ENCODE measurements at regions not wholly inside any gene's neighbourhood (a gene's known extent, or its start where the extent isn't known, plus 50 kb on each side); places are given as distances from the start of the nearest gene placed in this dataset.

DNA sequence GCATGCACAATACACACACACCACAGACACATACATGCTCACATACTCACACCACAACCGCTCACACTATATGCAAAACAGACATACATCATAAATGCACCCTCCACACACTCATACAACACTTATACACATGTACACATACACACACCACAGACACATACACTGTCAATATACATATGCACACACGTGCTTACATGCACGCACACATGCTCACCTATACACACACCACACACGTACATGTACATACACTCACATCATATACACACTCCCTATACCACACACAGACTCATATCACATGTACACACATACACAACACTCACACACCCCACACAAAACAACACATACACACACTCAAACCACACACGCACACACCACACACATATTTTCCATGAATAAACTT, 885.3 kb downstream of the TBC1D22A start:
- Histone ChIP-seq H3K36me3 (ENCODE audit: control insufficient read depth, insufficient read depth, low read length) (no peaks in the 10 kb centered on the region), H3K9ac (ENCODE audit: low read length) (no peak overlapping the region), H3K27me3 (ENCODE audit: control insufficient read depth, insufficient read depth, low read length) (no peaks in the 10 kb centered on the region), H3K27ac (ENCODE audit: low read depth, low read length) (no peak overlapping the region), H3K4me1 (ENCODE audit: control insufficient read depth, insufficient read depth, low read length) (no peaks in the 10 kb centered on the region), H3K4me3 (ENCODE audit: low read length) (no peak overlapping the region)

DNA sequence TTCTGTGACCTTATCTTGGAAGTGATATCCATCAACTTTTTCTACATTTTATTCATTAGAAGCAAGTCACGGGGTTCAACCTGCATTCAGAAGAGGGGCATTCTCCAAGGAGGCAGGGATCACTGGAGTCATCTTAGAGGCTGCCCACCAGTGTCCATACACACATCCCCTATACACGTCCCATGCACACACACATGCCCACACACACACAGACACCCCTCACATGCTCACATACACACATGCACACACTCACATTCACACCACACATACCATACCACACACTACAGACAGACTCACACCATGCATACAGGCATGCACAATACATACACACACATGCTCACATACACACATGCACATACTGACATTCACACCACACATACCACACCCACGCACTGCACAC, 884.7 kb downstream of the TBC1D22A start:
- Histone ChIP-seq H3K36me3 (ENCODE audit: control insufficient read depth, insufficient read depth, low read length) (no peaks in the 10 kb centered on the region), H3K4me3 (ENCODE audit: low read length) (no peak overlapping the region), H3K27me3 (ENCODE audit: control insufficient read depth, insufficient read depth, low read length) (no peaks in the 10 kb centered on the region), H3K4me1 (ENCODE audit: control insufficient read depth, insufficient read depth, low read length) (no peaks in the 10 kb centered on the region), H3K27ac (ENCODE audit: low read depth, low read length) (no peak overlapping the region), H3K9ac (ENCODE audit: low read length) (no peak overlapping the region)

DNA sequence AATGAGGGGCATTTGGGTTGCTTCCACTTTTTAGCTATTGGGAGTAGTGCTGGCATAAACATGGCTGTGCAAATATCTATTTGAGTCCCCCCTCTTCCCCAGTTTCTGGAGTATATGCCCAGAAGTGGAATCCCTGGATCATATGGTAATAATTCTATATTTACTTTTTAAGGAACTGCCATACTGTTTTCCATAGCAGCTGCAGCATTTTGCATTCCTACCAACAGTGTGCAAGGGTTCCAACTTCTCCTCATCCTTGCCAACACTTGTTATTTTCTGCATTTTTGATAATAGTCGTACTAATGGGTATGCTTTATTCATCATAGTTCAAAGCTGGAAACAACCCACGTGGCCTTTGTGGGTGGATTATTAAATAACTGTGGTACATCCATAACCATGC, 883.5 kb downstream of the TBC1D22A start:
- Histone ChIP-seq H3K36me3 (ENCODE audit: control insufficient read depth, insufficient read depth, low read length) (no peaks in the 10 kb centered on the region), H3K4me1 (ENCODE audit: control insufficient read depth, insufficient read depth, low read length) (no peaks in the 10 kb centered on the region), H3K27ac (ENCODE audit: low read depth, low read length) (no peak overlapping the region), H3K27me3 (ENCODE audit: control insufficient read depth, insufficient read depth, low read length) (no peaks in the 10 kb centered on the region), H3K4me3 (ENCODE audit: low read length) (no peak overlapping the region), H3K9ac (ENCODE audit: low read length) (no peak overlapping the region)

DNA sequence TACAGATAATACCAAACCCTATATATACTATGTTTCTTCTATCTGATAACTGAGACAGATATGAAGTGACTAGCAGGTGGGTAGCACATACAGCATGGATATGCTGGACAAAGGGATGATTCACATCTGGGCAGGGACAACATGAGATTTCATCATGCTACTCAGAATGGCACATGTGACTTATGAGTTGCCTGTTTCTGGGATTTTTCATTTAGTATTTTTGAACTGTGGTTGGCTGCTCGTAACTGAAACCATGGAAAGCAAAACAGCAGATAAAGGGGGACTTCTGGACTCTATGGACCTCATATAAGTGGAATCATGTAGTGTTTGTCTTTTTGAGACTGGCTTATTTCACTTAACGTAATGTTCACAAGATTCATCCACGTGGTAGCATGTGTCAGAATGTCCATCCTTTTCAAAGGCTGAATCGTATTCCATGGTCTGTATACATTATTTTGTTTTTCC, 883.0 kb downstream of the TBC1D22A start:
- Histone ChIP-seq H3K4me1 (ENCODE audit: control insufficient read depth, insufficient read depth, low read length) (no peaks in the 10 kb centered on the region), H3K27me3 (ENCODE audit: control insufficient read depth, insufficient read depth, low read length) (no peaks in the 10 kb centered on the region), H3K36me3 (ENCODE audit: control insufficient read depth, insufficient read depth, low read length) (no peaks in the 10 kb centered on the region), H3K4me3 (ENCODE audit: low read length) (no peak overlapping the region), H3K27ac (ENCODE audit: low read depth, low read length) (no peak overlapping the region), H3K9ac (ENCODE audit: low read length) (no peak overlapping the region)

DNA sequence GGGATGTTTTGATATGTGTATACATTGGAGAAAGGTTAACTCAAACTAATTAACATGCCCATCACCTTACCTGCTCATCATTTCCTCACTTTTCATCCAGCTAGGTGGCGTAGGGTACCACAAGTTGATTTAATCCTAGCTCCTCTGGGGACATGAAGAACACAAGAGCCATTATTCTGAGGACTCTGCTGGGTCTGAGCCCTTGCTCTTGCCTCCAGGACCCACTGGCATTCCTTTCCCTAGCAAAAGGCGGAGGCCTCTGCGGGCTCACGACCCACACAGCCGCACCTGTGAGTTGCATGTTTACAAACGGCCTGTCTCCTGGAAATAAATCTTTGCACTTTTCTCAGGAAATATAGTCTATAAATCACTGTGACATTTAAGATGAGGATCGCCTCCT, 871.9 kb downstream of the TBC1D22A start:
- Histone ChIP-seq H3K4me1 (ENCODE audit: control insufficient read depth, insufficient read depth, low read length) (no peaks in the 10 kb centered on the region), H3K4me3 (ENCODE audit: low read length) (no peak overlapping the region), H3K27ac (ENCODE audit: low read depth, low read length) (no peak overlapping the region), H3K27me3 (ENCODE audit: control insufficient read depth, insufficient read depth, low read length) (no peaks in the 10 kb centered on the region), H3K36me3 (ENCODE audit: control insufficient read depth, insufficient read depth, low read length) (no peaks in the 10 kb centered on the region), H3K9ac (ENCODE audit: low read length) (no peak overlapping the region)

DNA sequence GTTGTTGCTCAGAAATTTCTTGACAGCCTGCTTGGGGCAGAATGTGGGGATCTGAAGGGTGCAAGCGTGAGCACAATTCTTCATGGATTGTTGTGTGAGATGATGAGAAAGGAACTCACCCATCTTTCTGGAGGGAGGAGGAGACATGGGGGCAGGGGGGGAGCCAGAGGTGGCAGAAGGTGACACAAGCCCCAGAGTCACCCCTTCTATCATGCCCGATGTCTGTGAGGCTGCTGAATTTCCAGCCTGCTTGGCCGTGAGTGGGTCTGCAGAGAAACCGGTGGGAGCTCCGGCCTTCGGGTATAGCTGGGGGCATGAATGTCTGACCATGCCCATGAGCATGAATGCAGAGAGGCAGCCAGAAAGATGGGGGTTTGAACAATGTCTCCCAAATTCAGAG, 870.7 kb downstream of the TBC1D22A start:
- Histone ChIP-seq H3K4me3 (ENCODE audit: low read length) (no peak overlapping the region), H3K4me1 (ENCODE audit: control insufficient read depth, insufficient read depth, low read length) (no peaks in the 10 kb centered on the region), H3K27ac (ENCODE audit: low read depth, low read length) (no peak overlapping the region), H3K27me3 (ENCODE audit: control insufficient read depth, insufficient read depth, low read length) (no peaks in the 10 kb centered on the region), H3K36me3 (ENCODE audit: control insufficient read depth, insufficient read depth, low read length) (no peaks in the 10 kb centered on the region), H3K9ac (ENCODE audit: low read length) (no peak overlapping the region)

DNA sequence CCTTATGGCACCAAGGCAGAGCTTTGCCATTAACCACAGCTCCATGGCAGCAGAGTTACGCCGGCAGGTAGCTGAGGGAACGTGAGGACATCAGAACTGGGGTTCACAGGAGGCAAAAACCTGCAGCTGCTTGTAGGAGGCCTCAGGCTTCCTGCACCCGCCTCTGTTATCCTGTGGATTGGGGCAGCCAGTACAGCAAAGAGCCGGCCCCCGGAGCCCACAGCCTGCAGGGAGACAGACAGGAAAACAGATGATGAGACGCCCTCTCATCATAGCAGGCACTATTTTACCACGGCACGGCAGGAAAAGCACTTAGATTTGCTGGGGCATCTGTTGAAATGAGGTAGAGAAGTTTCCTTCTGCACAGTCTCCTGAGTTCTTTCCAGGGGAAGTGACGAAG, 870.3 kb downstream of the TBC1D22A start:
- H3K27ac ChIP-seq (ENCODE audit: low read depth, low read length): no peak overlapping the region

DNA sequence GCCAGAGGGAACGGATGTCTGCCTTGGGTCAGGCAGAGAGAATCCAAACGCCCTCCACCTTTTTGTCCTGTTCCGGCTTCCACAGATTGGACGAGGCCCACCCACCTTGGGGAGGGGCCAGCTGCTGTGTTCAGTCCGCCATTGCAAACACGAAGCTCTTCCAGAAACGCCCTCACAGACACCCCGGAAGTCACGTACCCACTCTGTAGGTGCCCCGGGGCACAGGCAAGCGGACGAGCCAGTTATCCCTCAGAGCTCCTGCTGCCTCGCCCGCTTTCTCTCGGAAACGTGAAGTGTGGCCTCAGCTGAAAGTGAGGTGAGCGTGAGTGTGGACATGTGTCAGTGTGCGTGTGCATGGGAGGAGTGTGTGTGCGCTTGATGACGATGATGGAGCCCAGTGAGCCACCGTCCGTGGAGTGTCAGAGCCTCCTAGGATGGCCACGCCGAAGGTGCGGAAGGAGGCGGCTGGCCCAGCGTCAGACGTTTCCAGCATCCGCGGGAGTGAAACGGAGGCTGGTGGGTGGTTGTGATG, 869.2 kb downstream of the TBC1D22A start:
- Histone ChIP-seq H3K36me3 (ENCODE audit: control insufficient read depth, insufficient read depth, low read length) (no peaks in the 10 kb centered on the region), H3K4me3 (ENCODE audit: low read length) (no peak overlapping the region), H3K4me1 (ENCODE audit: control insufficient read depth, insufficient read depth, low read length) (peaks cover 4% of the 10 kb centered on the region), H3K9ac (ENCODE audit: low read length) (no peak overlapping the region), H3K27me3 (ENCODE audit: control insufficient read depth, insufficient read depth, low read length) (no peaks in the 10 kb centered on the region), H3K27ac (ENCODE audit: low read depth, low read length) (no peak overlapping the region)

More for the DNA sequence above, 870.3 kb downstream of the TBC1D22A start:
- H3K4me1 ChIP-seq (ENCODE audit: control insufficient read depth, insufficient read depth, low read length): no peaks in the 10 kb centered on the region
- no peaks in the 10 kb centered on the region for H3K36me3 ChIP-seq (ENCODE audit: control insufficient read depth, insufficient read depth, low read length)
- H3K27me3 ChIP-seq (ENCODE audit: control insufficient read depth, insufficient read depth, low read length): no peaks in the 10 kb centered on the region
- H3K9ac ChIP-seq (ENCODE audit: low read length): no peak overlapping the region
- H3K4me3 ChIP-seq (ENCODE audit: low read length): no peak overlapping the region

DNA sequence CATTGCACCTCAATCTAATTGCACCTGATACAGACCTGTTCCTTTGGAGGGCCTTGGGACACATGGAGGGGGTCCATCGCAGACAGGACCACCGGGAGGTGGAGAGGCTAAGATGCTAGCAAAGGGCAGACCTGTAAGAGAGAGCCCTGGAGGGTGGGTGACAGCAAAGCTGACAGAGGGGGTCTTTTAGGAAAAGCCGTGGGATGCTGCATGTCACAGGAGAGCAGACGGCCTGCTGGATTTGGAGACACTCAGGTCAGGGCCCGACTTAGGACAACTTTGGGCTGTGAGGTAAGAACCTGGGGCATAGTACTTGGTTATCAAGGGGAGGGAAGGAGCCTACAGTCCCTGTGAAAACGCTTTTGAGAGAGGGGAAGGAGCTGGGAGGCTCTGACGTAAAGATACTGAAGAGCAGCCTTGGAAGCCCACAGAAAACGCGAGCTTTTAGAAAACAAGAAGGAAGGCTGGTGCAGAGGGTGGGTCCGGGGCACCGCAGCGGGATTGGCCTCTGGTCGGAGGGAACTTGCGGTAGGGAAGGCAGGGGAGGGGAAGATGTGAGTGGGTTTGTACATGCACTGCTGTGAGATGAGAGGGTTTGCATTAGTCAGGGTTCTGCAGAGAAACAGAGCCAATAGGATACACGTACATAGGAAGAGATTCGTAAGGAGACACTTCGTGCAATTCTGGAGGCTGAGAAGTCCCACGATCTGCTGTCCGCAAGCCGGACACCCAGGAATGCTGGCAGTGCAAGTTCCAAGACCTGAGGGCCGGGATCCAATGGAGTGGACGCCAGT, 868.5 kb downstream of the TBC1D22A start:
- Histone ChIP-seq H3K36me3 (ENCODE audit: control insufficient read depth, insufficient read depth, low read length) (no peaks in the 10 kb centered on the region), H3K4me1 (ENCODE audit: control insufficient read depth, insufficient read depth, low read length) (peaks cover 4% of the 10 kb centered on the region), H3K4me3 (ENCODE audit: low read length) (no peak overlapping the region), H3K27me3 (ENCODE audit: control insufficient read depth, insufficient read depth, low read length) (no peaks in the 10 kb centered on the region), H3K9ac (ENCODE audit: low read length) (no peak overlapping the region), H3K27ac (ENCODE audit: low read depth, low read length) (no peak overlapping the region)

DNA sequence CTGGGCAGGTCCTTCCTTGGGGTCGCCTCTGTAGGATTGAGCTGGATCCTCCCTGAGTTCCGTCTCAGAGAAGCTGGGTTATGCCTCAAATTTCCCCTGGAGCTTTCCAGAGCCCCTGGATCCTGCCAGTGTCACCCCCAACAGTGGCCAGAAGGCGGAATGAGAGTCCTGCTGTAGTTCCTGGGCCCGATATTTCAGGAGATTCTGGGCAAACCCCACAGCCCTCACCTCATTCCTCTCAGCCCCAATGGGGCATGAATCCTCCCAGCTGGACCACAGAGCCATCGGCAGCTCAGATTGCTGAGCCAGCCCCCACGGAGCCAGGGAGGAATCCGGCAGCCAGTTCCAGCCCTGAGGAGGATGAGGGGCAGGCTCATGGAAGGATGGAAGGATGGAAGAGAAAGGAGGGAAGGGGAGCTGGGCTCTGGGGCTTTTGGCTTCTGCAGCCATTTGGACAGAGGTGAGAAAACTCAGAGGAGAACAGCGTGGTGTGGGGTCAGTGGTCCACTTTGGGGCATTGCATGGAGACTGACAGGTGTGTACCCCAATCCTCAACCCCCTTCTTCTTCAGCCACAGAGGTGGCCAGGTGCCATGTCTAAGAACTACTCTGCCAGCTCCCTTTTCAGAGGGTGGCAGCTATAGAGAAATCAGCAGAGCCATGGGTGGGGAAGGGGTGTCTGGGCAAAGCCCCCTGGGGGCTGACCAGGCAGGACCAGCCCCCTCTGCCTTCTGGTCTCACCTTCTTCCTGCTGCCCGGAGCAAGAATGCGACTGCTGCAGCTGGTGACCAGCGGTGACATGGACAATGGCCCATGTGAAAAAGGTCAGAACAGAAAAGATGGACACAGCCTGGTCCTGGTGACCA, 867.6 kb downstream of the TBC1D22A start:
- no peak overlapping the region for H3K9ac ChIP-seq (ENCODE audit: low read length)
- H3K27me3 ChIP-seq (ENCODE audit: control insufficient read depth, insufficient read depth, low read length): no peaks in the 10 kb centered on the region
- H3K36me3 ChIP-seq (ENCODE audit: control insufficient read depth, insufficient read depth, low read length): no peaks in the 10 kb centered on the region
- peaks cover 4% of the 10 kb centered on the region for H3K4me1 ChIP-seq (ENCODE audit: control insufficient read depth, insufficient read depth, low read length)
- no peak overlapping the region for H3K4me3 ChIP-seq (ENCODE audit: low read length)
- H3K27ac ChIP-seq (ENCODE audit: low read depth, low read length): no peak overlapping the region

DNA sequence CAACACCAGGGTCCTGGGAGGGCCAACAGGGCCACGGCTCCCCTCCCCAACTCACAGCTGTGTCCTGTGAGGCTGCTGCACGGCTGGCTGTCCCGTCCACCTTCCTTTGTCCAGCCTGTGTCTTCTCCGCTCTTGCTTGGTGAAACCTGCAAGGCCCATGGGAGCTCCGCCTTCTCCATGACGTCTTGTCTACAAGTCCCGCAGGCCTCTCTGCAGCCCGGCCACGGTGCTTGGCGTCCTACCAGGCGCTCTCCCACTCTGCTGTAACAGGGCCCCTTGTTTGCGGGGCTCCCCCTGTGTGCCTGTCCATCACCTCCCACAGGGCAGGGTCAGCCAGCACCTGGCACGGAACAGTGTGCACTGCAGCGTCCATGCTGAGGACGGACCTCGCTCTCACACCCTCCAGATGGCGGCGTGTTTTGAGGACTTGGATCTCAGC, 866.8 kb downstream of the TBC1D22A start:
- Histone ChIP-seq H3K27ac (ENCODE audit: low read depth, low read length) (no peak overlapping the region), H3K27me3 (ENCODE audit: control insufficient read depth, insufficient read depth, low read length) (no peaks in the 10 kb centered on the region), H3K36me3 (ENCODE audit: control insufficient read depth, insufficient read depth, low read length) (no peaks in the 10 kb centered on the region), H3K9ac (ENCODE audit: low read length) (no peak overlapping the region), H3K4me3 (ENCODE audit: low read length) (no peak overlapping the region), H3K4me1 (ENCODE audit: control insufficient read depth, insufficient read depth, low read length) (peaks cover 4% of the 10 kb centered on the region)

DNA sequence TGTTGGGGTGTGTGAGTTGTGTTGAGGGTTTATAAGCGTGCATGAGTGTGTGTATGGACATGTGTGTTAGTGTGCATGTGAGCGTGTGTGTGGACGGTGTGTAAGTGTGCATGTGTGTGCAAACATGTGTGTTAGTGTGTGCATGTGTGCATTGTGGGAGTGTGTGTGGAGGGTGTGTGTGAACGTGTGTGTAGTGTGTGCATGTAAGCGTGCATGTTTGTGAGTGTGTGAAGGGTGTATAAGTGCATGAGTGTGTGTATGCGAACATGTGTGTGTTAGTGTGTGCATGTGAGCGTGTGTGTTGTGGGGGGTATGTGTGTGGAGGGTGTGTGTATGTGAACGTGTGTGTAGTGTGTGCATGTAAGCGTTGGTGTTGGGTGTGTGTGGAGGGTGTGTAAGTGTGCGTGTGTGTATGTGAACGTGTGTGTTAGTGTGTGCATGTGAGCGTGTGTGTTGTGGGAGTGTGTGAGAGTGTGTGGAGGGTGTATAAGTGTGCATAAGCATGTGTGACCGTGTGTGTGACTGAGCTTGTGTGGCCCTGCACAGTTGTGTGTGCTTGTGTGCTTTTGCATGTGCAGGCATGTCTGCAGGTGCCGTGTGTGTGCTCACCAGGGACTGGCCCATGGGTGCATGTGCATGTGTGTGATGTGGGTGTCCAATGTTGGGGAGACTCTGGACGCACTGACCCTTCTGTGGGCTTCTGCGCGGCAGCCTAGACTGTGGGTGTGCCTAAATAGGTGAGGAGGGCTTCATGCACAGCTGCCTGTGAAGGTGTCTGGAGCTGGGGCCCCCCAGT, 866.2 kb downstream of the TBC1D22A start:
- H3K27me3 ChIP-seq (ENCODE audit: control insufficient read depth, insufficient read depth, low read length): no peaks in the 10 kb centered on the region
- peaks cover 4% of the 10 kb centered on the region for H3K4me1 ChIP-seq (ENCODE audit: control insufficient read depth, insufficient read depth, low read length)
- no peaks in the 10 kb centered on the region for H3K36me3 ChIP-seq (ENCODE audit: control insufficient read depth, insufficient read depth, low read length)
- no peak overlapping the region for H3K9ac ChIP-seq (ENCODE audit: low read length)
- no peak overlapping the region for H3K27ac ChIP-seq (ENCODE audit: low read depth, low read length)
- H3K4me3 ChIP-seq (ENCODE audit: low read length): no peak overlapping the region
